ENCODE measurements at regions not wholly inside any gene's neighbourhood (a gene's known extent, or its start where the extent isn't known, plus 50 kb on each side); places are given as distances from the start of the nearest gene placed in this dataset.

DNA sequence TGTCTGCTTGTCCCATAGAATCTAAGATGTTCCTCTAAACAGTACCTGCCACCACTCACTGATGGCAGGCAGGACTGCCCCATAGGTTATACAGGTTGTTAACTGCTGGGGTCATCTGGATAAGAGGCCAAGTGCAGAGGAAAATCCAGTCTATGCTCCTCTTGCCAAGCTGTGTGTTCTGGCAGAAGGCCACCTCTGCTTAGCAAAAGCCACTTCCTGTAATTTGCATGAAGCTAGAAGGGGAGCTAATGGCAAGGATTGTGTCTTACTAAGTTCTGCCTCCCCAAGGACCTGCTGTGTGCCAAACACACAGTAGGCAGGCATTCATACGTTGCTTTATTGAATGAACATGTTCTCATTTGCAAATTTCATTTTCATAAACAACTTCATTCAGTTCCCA lies 445.4 kb downstream of the BCL11B start:
- no peak for DNase-seq

DNA sequence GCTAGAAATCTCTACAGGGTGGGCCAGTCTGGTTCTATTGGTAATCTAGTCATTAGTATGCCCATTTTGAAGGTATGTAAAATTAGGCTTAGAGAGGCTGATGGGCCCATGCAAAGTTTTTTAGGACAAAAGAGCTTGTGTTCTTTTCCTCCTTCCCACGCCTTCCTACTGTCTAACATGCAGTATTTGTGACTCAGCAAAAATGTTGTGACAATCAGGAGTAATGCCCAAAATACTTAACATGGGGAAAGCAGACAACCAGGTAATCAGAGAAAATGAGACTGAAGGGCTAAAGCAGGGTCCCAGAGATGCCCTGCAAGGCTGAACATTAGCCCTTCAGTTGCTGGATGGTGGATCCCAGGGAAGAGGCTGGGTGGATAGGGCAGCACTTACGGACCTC lies 437.9 kb downstream of the BCL11B start:
- DNase-seq, result no peak

DNA sequence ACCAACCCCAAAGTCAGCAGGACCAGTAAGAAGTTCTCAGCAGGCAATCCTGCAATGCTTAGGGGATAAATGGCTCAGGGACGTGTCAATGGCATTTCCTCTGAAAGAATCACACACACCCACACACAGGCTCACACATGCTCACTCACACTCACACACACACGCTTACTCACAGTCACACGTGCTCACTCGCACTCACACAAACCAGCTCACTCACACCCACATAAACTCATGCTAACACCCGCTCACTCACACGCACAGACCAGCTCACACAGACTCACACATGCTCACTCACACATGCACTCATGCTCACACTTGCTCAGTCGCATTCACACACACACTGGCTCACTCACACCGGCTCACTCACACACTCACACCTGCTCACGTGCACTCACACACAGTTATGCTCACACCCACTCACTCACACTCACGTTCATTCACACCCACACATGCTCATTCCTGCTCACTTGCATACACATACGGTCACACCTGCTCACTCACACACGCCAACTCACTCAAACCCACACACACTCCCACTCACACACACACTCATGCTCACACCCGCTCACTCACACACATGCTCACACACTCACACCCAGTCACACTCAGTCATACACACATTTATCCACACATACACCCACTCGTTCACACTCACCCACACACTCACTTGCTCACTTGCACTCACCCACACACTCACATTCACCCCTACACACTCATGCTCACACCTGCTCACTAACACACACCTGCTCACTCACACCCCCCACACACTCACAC lies 436.8 kb downstream of the BCL11B start:
- DNase-seq, result no peak

DNA sequence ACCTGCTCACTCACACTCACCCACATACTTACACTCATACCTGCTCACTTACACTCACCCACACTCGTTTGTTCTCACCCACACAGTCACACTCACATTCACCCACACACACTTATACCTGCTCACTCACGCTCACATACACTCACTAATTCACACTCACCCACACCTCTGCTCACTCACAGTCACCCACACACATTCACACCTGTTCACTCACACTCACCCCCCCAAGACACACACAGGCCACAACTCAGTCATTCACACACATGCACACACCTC lies 436.2 kb downstream of the BCL11B start:
- DNase-seq, result no peak

DNA sequence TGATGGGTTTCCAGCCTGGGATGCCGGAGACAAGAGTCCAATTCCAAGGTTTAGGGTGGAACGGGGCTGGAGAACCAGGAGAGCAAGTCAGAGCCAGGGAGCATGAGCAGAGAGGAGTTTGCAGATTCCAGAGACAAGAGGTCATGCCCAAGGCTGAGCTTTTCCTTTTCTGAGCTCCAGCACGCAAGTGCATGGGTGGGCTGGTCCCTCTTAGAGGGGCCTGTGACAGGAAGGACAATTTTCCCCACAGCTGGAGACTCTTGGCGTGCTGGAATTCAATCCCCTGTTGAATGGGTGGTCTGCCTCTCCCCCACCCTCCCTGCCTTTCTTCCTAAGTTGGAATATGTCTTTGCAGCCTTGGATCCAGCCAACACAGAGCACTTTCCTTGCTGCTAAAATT lies 431.9 kb downstream of the BCL11B start:
- DNase-seq, result no peak

DNA sequence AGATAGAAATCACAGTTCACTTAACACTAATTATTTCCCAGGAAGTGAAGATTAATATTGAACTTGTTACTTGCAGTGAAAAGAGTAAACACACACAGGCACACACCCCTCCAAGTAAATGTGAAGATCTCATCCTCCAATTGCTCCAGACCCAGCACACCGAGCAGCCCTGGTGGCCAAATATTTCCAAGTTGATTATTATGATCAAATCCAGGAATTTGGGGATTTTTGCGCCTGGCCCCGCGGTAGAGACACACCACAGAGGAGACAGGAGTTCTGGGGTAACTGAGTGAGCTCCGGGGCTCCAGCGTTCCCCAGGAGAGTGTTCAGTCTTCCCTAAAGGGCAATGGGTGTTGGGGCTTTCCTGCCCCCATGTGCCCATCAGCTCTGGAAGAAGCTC lies 431.5 kb downstream of the BCL11B start:
- DNase-seq, result no peak

DNA sequence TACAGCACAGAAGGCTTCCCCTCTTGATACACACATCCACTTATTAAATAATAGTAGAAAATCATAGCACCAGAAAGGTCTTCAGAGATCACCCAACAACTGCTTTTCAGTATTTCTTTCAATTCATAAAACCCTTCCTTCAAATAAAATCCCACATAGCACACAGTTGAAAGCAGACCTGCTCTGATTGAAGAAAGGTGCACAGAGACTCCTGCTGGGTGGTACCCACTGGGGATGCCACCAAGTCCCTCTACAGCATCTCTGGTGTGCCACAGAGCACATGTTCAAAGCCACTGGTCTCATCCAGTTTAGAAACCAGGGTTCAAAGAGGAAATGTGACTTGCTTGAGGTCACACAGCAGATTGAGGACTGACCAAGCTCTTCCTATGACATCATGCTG lies 427.5 kb downstream of the BCL11B start:
- no peak for DNase-seq

DNA sequence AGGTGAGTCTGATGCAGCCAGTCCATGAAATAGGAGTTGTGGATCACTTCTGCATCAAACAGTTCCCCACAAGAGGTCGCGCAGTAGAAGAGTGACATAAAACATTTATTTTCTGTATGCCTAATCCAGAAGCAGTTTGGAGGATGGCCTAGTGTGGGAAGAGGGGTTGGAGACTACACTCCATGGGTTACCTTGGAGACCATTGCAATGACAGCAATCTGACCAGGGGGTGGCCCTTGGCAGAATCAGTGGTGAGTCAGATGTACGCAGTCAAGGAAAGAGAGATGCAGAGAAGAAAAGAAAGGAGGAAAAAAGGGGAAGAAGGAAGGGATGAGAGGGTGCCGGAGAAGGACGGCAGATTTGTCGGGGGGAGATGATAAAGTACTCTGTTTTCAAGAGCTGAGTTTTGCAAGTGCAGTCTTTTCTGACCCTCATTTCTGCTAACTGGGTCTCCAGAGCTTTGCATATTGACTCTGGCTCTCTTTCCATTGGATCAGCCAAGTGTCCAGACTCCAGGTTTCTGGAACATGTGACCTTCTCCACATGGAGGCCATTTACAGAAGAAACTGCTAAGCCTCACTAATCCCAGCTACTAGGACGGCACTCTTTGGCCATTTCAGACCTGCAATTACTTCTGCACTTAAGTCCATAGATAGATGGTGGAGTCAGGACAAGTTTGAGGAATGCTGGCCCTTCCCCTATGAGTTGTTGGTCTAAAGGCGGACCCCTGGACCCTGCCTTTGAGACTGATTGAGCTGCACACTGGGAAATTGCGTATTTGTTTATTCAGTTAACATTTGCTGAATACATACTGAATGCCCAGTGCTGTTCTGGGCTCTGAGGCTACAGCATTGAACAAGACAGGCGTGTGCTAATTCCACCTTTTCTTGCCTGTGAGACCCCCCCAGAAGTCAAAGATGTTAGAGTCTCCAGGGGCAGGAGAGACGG lies 424.2 kb downstream of the BCL11B start:
- DNase-seq, result no peak

DNA sequence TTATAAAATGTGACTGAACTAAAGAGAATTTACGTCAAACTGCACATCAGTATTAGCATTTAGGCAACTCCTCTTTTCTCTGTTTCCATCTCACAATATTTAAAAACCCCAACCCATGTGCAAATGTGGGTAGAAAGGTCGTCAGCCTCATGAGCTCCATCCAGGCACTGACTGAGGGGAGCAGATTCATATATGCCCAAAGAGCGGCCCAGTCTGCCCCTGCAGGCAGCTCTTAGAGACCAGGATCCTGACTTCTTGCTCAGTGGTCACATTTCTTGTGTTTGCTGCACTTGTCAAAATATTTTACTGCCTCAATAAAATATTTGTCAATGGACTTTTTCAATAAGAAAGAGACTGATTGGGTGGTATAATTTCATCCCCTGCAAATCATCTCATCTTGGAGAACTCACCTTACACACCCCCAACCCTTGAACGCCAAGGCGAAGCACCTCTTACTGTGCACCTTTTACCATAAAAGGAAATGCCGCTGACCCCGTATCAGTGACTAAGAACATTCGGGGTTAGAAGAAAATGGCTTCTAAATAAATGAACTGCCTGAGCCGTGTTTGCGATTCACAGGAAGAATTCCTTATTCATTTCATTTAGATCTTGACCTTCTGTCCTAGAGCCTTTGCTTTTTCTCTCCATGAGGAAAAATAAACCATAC lies 418.8 kb downstream of the BCL11B start:
- no peak for DNase-seq

DNA sequence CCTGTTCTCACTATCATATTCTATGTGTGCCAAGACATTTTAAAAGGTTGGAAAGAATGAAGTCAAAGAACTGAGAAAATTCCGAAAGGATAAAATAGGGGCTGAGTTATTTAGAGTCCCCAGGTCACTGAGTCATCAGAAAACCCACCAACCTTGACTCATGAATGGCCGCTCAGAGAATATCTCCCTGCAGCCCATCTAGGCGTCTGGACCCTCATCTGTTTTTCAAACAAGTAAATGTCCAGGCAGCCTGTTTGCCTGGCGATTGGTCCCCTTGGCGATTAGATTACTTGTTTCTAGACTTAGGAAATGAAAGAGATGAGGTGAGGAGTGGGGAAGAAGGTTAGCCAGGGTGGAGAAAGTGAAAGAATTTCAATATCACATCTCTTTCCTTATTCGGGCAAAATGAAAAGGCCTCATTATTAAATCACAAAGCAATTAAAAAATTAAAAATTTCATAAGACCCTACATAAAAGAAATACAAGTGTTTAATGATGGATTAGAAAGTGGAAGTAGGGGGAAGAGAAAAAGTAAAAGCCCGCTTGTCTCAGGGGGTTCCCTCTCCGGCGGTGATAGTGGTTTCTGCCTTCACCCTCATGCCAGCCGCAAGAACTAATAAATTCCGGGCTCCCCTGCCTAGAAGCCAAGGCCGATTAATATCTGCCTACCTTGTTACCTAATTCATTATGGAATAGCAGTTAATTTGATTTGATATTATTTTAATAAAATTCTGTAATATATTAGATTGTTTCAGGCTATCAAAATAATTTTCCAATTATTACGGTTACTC lies 415.9 kb downstream of the BCL11B start:
- no peak for DNase-seq

DNA sequence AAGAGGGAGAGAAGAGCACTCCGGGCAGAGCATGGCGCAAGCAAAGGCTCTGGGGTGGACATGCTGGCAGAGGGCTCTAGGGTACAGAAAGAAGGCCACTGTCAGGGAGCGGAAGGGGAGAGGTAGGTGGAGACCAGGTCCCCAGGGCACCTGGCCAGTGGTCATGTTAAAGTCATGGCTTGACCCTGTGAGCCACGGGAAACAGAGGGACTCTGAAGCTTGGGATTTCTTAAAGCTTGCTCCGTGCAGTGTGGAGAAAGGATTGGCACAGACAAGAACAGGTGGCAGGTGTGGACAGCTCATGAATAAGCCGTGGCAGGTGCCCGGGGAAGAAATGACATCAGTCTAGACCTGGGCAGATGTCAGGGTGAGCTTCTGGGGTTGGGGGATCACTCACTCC lies 413.8 kb downstream of the BCL11B start:
- DNase-seq, result no peak

DNA sequence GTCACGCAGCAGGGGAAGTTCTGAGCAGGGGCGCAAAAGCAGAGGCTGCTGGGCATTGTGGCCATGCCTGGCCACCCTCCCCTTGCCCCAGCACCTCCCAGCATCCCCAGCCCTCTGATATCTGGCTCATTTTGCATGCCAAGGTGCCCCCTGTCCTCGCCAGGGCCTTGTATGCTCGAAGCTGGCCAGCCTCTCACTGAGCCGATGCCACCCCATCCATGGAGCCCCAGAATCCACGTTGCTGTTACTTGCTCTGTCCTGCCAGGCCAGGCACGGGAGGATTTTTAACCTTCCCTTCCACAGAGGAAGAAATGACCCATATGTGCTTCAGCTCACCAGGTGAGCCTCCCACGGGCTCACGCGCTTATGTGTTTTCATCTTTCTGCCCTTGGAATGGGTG lies 413.4 kb downstream of the BCL11B start:
- no peak for DNase-seq

DNA sequence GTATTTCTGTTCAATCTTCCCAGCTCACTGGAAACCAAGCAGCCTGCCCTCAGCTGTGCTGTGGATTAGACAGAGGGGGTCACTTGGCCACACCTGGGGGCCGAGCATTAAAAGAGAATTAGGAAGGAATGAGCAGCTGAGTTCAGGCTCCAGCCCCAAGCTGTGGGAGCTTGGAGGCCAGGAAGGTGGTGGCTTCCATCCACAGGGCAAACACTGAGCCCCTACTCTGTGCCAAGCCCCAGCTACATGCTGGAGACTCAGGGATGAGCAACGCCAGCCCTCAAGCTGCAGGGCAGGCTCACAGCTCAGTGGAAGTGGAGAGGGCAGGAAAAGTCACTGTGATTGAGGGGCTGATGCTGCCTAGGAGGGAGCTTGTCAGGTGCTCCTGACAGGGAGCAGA lies 412.7 kb downstream of the BCL11B start:
- no peak for DNase-seq

DNA sequence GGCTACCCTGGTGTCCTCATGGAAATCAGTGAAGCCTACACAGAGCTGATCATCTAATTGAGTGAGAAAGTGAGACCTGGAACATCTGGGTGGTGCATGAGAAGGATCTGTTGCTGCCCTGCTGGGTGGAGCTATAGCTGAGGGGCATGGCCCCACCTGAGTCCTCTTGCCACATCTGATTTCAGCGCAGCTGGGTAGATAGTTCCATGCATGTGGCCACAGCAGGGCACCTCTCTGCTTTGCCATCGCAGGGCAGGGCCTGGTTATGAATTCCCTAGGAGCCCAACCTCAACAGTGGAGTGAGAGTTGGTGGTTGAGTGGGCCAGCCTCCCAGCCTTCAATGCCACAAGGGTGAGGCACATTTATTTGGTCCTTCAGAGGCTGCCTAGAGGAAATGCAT lies 407.8 kb downstream of the BCL11B start:
- DNase-seq, result no peak

DNA sequence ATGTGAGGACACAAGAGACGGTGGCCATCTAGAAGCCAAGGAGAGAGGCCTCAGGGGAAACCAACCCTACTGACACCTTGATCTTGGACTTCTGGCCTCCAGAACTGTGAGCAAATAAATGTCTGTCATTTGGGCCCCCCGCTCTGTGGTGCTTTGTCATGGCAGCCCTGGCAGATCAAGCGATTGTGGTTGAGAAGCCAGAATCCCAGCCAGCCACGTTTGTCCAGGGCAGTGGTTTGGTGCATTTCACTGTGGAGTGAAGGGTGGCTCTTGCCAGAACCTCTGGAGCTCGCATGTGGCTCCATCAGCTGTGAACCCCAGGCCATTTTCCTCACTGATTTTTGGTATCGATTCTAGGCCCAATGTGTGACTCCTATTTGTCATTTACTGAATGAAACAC lies 404.9 kb downstream of the BCL11B start:
- DNase-seq, result no peak

DNA sequence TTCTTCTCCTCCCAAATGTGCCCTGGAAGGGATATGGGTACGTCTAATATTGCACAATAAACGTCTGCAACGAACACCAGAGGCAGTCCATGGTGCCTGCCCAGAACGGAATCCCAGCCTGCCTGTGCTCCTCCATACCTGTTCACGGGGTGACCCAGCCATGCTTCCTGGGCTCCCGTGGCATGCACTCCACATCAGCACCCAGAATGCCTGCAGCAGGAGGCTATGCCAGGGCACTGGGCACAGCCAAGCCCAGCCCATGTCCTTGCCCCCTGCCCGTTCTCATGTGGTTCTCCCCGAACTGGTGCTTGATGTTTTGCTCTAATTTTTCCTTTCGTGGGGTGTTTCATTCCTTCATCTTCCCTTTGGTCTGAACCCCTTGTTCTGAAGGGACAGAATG lies 404.3 kb downstream of the BCL11B start:
- no peak for DNase-seq

DNA sequence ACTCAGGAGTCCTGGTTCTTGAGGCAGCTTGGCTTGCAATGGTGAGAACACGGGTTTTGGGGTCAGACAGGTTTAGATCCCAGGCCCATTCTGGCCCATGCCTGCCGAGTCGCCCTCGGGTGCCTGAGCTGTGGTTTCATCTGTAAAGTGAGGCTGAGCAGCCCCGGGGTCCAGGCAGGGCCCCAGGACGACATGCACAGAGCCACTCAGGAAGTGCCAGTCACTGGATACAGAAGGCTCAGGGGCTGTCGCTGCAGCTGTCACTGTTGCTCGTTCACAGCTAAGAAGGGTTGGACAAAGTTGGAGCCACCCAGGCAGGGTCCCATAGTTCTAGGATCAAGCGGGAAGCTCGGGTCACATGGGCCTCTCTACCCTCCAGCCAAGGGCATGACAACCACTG lies 403.1 kb downstream of the BCL11B start:
- DNase-seq, result no peak

DNA sequence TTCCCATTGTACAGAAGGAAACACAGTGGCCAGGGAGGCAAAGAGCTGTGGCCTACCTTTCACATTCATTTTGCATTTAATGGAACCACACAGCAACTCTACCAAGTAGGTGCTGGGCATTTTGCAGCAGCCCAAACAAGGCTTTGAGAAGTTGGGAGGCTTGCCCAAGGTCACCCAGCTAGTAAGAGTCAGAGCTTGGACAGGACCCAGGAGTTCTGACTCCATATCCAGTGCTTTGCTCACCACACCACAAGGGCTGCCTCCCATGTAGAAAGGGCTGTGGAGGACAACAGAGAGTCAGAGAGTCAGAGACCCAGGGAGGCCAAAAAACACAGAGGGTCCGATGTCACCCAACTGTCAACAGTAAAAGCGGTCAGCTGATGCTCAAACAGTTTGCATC lies 400.2 kb downstream of the BCL11B start:
- no peak for DNase-seq

DNA sequence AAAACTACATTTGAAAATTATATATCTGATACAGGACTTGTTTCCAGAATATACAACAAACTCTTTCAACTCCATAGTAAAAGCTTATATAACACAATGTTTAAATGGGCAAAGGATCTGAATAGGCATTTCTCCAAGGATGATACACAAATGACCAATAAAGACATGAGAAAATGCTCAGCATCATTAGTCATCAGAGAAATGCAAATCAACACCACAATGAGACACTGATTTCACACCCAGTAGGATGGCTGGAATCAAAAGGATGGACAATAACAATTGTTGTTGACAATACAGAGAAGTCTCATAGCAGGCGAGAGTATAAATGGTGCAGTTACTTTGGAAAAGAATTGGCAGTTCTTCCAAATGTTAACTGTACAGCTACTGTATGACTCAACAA lies 394.9 kb downstream of the BCL11B start:
- no peak for DNase-seq

DNA sequence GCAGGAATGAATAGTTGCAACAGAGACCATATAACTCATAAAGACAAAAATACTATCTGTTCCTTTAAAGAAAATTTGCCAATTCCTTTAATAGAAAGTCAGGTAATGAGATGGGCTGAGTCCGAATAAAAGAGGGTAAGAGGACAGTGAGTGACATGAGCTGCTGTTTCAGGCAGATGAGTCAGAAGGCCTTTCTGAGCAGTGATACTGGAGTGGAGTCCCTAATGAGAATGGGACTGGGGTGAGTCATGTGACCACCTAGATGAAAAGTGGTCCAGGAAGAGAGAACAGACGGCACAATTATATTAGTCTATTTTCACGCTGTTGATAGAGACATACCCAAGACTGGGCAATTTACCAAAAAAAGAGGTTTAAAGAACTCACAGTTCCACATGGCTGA lies 393.7 kb downstream of the BCL11B start:
- DNase-seq, result no peak

DNA sequence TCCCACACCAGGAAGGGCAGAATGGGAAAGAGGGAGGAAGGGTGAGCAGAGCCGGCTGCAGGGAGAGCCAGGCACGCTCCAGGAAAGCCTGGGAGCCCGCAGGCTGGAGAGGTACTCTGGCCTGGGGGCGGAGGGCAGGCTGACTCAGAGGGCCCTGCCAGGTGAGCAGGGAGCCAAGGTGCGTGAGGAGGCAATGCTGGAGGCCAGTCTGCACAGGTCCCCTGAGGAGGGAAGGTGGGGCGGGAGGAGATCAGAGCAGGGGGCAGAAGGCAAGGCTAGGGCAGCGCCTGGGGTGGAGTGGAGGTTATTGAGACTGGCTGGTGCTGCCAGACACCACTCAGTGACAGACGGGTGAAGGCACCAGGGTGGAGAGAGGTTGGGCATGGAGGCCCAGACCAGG lies 385.0 kb downstream of the BCL11B start:
- no peak for DNase-seq

DNA sequence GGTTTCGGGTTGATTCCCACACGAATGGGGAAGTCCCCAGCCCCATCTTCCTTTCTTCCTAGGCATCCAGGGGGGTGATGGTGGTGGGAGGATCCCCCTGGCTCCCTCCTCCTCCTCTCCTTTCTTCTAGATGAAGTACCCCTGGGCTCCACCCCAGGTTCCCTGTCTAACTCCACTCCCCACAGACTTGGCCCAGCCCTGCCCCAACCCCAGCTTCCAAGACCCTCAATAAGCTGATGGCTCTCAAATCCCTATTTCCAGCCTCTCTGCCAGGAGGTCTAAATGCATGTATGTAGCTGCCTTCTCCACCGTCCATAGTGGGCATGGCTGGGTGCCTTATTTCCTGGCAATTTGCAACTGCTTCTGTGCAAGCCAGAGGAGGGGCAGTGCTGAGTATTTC lies 383.7 kb downstream of the BCL11B start:
- no peak for DNase-seq

All from NCI-H446 treated with DMSO at 0.1 percent for 48 hours (cell line).